ENCODE measurements at regions not wholly inside any gene's neighbourhood (a gene's known extent, or its start where the extent isn't known, plus 50 kb on each side); places are given as distances from the start of the nearest gene placed in this dataset.

DNA sequence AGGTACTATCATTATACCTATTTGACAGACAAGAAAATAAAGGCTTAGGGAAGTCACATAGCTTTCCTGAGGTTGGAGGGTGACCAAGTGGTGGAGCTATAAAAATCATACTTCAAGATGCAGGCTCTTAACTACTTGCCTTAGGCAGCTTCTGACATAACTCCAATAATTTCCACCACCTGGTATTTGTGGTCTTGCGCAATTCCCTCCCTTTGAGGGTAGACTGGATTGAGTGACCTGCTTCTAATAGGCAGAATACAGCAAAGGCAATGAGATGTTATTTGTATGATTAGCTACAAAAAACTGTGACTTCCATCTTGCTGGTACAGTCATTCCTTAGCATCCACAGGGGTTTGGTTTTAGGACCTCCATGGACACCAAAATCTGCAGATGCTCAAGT, 385.5 kb downstream of the TMEM114 start:
- TF ChIP-seq ZBTB7A (tag by site-specific recombination; IDR thresholded peaks at IDR 0.05; ENCODE audit: low read depth) (no peak), ZNF660 (tag by site-specific recombination; IDR thresholded peaks at IDR 0.05) (no peak), ZNF426 (tag by site-specific recombination; IDR thresholded peaks at IDR 0.05) (no peak), ZNF514 (tag by site-specific recombination; IDR thresholded peaks at IDR 0.05) (no peak)
- TF ChIP-seq, protein P1, sequence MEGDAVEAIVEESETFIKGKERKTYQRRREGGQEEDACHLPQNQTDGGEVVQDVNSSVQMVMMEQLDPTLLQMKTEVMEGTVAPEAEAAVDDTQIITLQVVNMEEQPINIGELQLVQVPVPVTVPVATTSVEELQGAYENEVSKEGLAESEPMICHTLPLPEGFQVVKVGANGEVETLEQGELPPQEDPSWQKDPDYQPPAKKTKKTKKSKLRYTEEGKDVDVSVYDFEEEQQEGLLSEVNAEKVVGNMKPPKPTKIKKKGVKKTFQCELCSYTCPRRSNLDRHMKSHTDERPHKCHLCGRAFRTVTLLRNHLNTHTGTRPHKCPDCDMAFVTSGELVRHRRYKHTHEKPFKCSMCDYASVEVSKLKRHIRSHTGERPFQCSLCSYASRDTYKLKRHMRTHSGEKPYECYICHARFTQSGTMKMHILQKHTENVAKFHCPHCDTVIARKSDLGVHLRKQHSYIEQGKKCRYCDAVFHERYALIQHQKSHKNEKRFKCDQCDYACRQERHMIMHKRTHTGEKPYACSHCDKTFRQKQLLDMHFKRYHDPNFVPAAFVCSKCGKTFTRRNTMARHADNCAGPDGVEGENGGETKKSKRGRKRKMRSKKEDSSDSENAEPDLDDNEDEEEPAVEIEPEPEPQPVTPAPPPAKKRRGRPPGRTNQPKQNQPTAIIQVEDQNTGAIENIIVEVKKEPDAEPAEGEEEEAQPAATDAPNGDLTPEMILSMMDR (tag by site-specific recombination; IDR thresholded peaks at IDR 0.05), result no peak
- TF ChIP-seq, protein P2, sequence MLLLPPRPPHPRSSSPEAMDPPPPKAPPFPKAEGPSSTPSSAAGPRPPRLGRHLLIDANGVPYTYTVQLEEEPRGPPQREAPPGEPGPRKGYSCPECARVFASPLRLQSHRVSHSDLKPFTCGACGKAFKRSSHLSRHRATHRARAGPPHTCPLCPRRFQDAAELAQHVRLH (tag by site-specific recombination; IDR thresholded peaks at IDR 0.05), result no peak
